ENCODE measurements at regions not wholly inside any gene's neighbourhood (a gene's known extent, or its start where the extent isn't known, plus 50 kb on each side); places are given as distances from the start of the nearest gene placed in this dataset.
A peak's percentile ranks its signal among the peaks of the same experiment; 100 is the strongest.

GRCh38 chr6:137795501-137795900 lies 71.6 kb upstream of the TNFAIP3 start:
- DNase-seq (ENCODE audit: low read depth), result no peak
- TF ChIP-seq CTCF (IDR thresholded peaks at IDR 0.05; ENCODE audit: insufficient read depth, low read depth, low read length, missing control alignments), result no peak

GRCh38 chr6:137798261-137798660 lies 68.8 kb upstream of the TNFAIP3 start:
- DNase-seq (ENCODE audit: low read depth), result no peak
- no peak overlapping the region for H3K4me3 ChIP-seq (ENCODE audit: low read depth, low read length)
- TF ChIP-seq CTCF (IDR thresholded peaks at IDR 0.05; ENCODE audit: insufficient read depth, low read depth, low read length, missing control alignments), result no peak

More at GRCh38 chr6:137795501-137795900, 71.6 kb upstream of the TNFAIP3 start:
- H3K4me3 ChIP-seq (ENCODE audit: low read depth, low read length), result no peak overlapping the region

GRCh38 chr6:137798846-137799245 lies 68.2 kb upstream of the TNFAIP3 start:
- H3K4me3 ChIP-seq (ENCODE audit: low read depth, low read length), result no peak overlapping the region
- TF ChIP-seq CTCF (IDR thresholded peaks at IDR 0.05; ENCODE audit: insufficient read depth, low read depth, low read length, missing control alignments), result no peak
- DNase-seq (ENCODE audit: low read depth), result no peak

GRCh38 chr6:137799950-137800568 lies 67.0 kb upstream of the TNFAIP3 start:
- no peak overlapping the region for H3K4me3 ChIP-seq (ENCODE audit: low read depth, low read length)
- peak; percentile 70 for TF ChIP-seq CTCF (IDR thresholded peaks at IDR 0.05; ENCODE audit: insufficient read depth, low read depth, low read length, missing control alignments)
- peak; percentile 88 for DNase-seq (ENCODE audit: low read depth)

GRCh38 chr6:137800762-137801161 lies 66.3 kb upstream of the TNFAIP3 start:
- TF ChIP-seq CTCF (IDR thresholded peaks at IDR 0.05; ENCODE audit: insufficient read depth, low read depth, low read length, missing control alignments), result no peak
- no peak for DNase-seq (ENCODE audit: low read depth)

GRCh38 chr6:137801352-137802114 lies 65.5 kb upstream of the TNFAIP3 start:
- no peak for TF ChIP-seq CTCF (IDR thresholded peaks at IDR 0.05; ENCODE audit: insufficient read depth, low read depth, low read length, missing control alignments)
- no peak for DNase-seq (ENCODE audit: low read depth)
- H3K4me3 ChIP-seq (ENCODE audit: low read depth, low read length), result no peak overlapping the region

More at GRCh38 chr6:137800762-137801161, 66.3 kb upstream of the TNFAIP3 start:
- H3K4me3 ChIP-seq (ENCODE audit: low read depth, low read length), result no peak overlapping the region
